T-helper 17 cell (primary cell): ENCODE measurements at regions not wholly inside any gene's neighbourhood (a gene's known extent, or its start where the extent isn't known, plus 50 kb on each side); places are given as distances from the start of the nearest gene placed in this dataset.
"Not testable (repeated sequence)": the region's sequence is repeated elsewhere in the genome, so short reads cannot be mapped to it uniquely, and the experiment has no call there.

ENCODE experiments used
- ATAC-seq: fragments of 150-1000 bp; cut with Tn5 transposase; 2 replicates; pipeline ENCODE4 v1.10.0; 2021; ENCODE audit warnings: mild to moderate bottlenecking, moderate library complexity
- DNase-seq, 3 donors: peaks; one replicate each; pipeline versions ENCODE4 v3.0.0 to v3.0.0-alpha.2; 2020 to 2021
- H3K9me3 ChIP-seq: one replicate; pipeline ENCODE4 v1.7.0; 2013; ENCODE audit warnings: low read length, mild to moderate bottlenecking; ENCODE audit not compliant: control insufficient read depth, poor library complexity, severe bottlenecking
- H3K27ac Mint-ChIP-seq: one replicate; pipeline ENCODE4 v1.8.0; 2022; ENCODE audit warnings: mild to moderate bottlenecking, moderate library complexity, mixed read lengths
- H3K27me3 Mint-ChIP-seq: one replicate; pipeline ENCODE4 v1.8.0; 2022; ENCODE audit warnings: mixed read lengths
- H3K36me3 Mint-ChIP-seq: one replicate; pipeline ENCODE4 v1.8.0; 2022; ENCODE audit warnings: low read depth, mixed read lengths
- H3K4me1 Mint-ChIP-seq: one replicate; pipeline ENCODE4 v1.8.0; 2022; ENCODE audit warnings: mild to moderate bottlenecking, mixed read lengths
- H3K4me3 Mint-ChIP-seq: one replicate; pipeline ENCODE4 v1.8.0; 2022; ENCODE audit warnings: mild to moderate bottlenecking, moderate library complexity, mixed read lengths

- H3K27ac Mint-ChIP-seq, DNase-seq, H3K36me3 Mint-ChIP-seq, H3K4me1 Mint-ChIP-seq, H3K4me3 Mint-ChIP-seq, ATAC-seq, H3K9me3 ChIP-seq: not testable (repeated sequence)
- peaks cover 32% of the 10 kb centered on the region for H3K27me3 Mint-ChIP-seq
These were observed 161.2 kb downstream of the CYP26A1 start for GRCh38 chr10:93234940-93235339.

- Mint-ChIP-seq H3K4me3 (no peak overlapping the region), H3K27ac (no peak overlapping the region), H3K4me1 (no peaks in the 10 kb centered on the region), H3K36me3 (peaks cover 3% of the 10 kb centered on the region), H3K27me3 (peaks cover 37% of the 10 kb centered on the region)
- DNase-seq (no peak), ATAC-seq (no peak)
- H3K9me3 ChIP-seq = no peaks in the 10 kb centered on the region
These were observed 162.0 kb downstream of the CYP26A1 start for GRCh38 chr10:93235686-93236085.

GRCh38 chr10:93236393-93237040, 162.8 kb downstream of the CYP26A1 start:
- Mint-ChIP-seq H3K4me1 (no peaks in the 10 kb centered on the region), H3K4me3 (no peak overlapping the region), H3K27ac (no peak overlapping the region), H3K36me3 (peaks cover 3% of the 10 kb centered on the region), H3K27me3 (peaks cover 37% of the 10 kb centered on the region)
- DNase-seq (no peak), ATAC-seq (no peak)
- H3K9me3 ChIP-seq = no peaks in the 10 kb centered on the region

GRCh38 chr10:93245147-93245546, 171.5 kb downstream of the CYP26A1 start:
- DNase-seq (no peak), ATAC-seq (no peak)
- peaks cover 26% of the 10 kb centered on the region for H3K27me3 Mint-ChIP-seq
- H3K27ac Mint-ChIP-seq = no peak overlapping the region
- H3K36me3 Mint-ChIP-seq = no peaks in the 10 kb centered on the region
- H3K9me3 ChIP-seq = no peaks in the 10 kb centered on the region
- H3K4me1 Mint-ChIP-seq = no peaks in the 10 kb centered on the region
- no peak overlapping the region for H3K4me3 Mint-ChIP-seq

- Mint-ChIP-seq H3K36me3 (no peaks in the 10 kb centered on the region), H3K4me3 (no peak overlapping the region), H3K27me3 (peaks cover 22% of the 10 kb centered on the region), H3K27ac (no peak overlapping the region), H3K4me1 (no peaks in the 10 kb centered on the region)
- no peak for ATAC-seq
- no peaks in the 10 kb centered on the region for H3K9me3 ChIP-seq
- DNase-seq = no peak
These were observed 172.1 kb downstream of the CYP26A1 start for GRCh38 chr10:93245779-93246178.

GRCh38 chr10:93248583-93249227, 175.0 kb downstream of the CYP26A1 start:
- no peak for ATAC-seq
- peaks cover 22% of the 10 kb centered on the region for H3K27me3 Mint-ChIP-seq

GRCh38 chr10:93250010-93250409, 176.3 kb downstream of the CYP26A1 start:
- Mint-ChIP-seq H3K27ac (no peak overlapping the region), H3K36me3 (no peaks in the 10 kb centered on the region), H3K4me3 (no peak overlapping the region), H3K27me3 (peaks cover 22% of the 10 kb centered on the region), H3K4me1 (no peaks in the 10 kb centered on the region)
- no peak for ATAC-seq
- no peak for DNase-seq
- H3K9me3 ChIP-seq = no peaks in the 10 kb centered on the region

More at GRCh38 chr10:93248583-93249227, 175.0 kb downstream of the CYP26A1 start:
- Mint-ChIP-seq H3K36me3 (no peaks in the 10 kb centered on the region), H3K4me3 (no peak overlapping the region), H3K27ac (no peak overlapping the region), H3K4me1 (no peaks in the 10 kb centered on the region)
- DNase-seq = no peak
- H3K9me3 ChIP-seq = no peaks in the 10 kb centered on the region

GRCh38 chr10:93254180-93254853, 180.6 kb downstream of the CYP26A1 start:
- Mint-ChIP-seq H3K36me3 (no peaks in the 10 kb centered on the region), H3K27me3 (peaks cover 5% of the 10 kb centered on the region), H3K4me3 (no peak overlapping the region), H3K4me1 (no peaks in the 10 kb centered on the region), H3K27ac (no peak overlapping the region)
- ATAC-seq (no peak), DNase-seq (no peak)
- H3K9me3 ChIP-seq = no peaks in the 10 kb centered on the region

- Mint-ChIP-seq H3K4me3 (no peak overlapping the region), H3K27ac (no peak overlapping the region), H3K4me1 (no peaks in the 10 kb centered on the region), H3K36me3 (no peaks in the 10 kb centered on the region), H3K27me3 (no peaks in the 10 kb centered on the region)
- no peak for DNase-seq
- ATAC-seq = no peak
- no peaks in the 10 kb centered on the region for H3K9me3 ChIP-seq
These were observed 181.9 kb downstream of the CYP26A1 start for GRCh38 chr10:93255546-93255945.
